ENCODE measurements at regions not wholly inside any gene's neighbourhood (a gene's known extent, or its start where the extent isn't known, plus 50 kb on each side); places are given as distances from the start of the nearest gene placed in this dataset.

DNA sequence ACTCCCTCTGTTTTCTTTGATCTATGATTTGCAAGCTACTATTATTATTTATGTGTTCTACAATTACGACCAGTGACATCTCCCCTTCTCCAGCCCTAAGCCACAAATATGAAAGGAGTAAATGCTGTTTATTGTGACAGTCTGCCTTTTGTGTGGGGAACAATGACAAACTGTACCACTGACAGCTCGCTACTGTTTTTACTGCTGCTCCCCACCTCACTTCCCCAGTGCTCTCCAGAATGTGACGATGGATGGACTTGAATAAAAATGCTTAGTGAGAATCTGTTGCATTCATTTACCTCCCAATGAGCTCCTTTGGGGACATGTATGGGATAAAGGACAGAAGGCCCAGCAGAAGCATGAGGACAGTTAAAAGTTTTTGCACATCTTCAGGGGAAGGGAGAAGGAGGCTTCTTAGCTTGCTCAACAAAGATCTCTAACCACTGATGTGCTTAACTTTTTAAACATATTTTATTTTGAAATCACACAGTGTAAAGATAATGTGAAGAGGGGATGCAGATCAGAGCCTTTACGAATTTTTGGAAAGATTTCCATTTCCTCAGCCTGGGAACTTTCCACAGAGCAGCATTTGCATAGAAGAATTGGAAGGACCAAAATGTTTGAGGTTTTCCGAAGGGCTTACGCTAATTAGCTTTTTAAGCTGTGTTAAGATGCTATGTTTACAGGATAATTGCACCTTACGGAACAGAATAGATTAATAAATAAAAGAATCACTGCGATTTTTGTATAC is 485.1 kb upstream of the TENM3 start:
- FAIRE-seq (no peak), DNase-seq (ENCODE audit: insufficient read length) (no peak)
- TF ChIP-seq TAF1 (IDR thresholded peaks at IDR 0.05; ENCODE audit: borderline replicate concordance, low read depth, low read length) (no peak), POLR2A (IDR thresholded peaks at IDR 0.05; ENCODE audit: low read depth, low read length) (no peak), POLR2AphosphoS5 (IDR thresholded peaks at IDR 0.05; ENCODE audit: low read depth, low read length) (no peak)

DNA sequence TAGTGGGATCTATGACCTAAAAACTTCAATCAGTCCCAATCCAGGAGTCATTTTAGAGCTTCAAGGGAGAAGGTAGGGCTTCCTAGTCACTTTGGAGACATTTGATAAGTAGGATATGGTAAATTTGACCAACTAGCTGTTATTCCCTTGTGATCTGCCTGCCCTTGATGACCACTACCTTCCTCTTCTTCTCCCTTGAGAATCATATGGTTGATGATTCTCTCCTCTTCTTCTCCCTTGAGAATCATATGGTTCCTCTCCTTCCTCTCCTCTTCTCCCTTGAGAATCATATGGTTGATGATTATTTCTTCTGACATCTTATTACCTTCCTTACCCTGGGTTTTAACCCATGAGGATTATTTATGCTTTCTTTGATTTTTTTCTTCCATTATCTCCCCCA is 482.6 kb upstream of the TENM3 start:
- no peak for TF ChIP-seq TAF1 (IDR thresholded peaks at IDR 0.05; ENCODE audit: borderline replicate concordance, low read depth, low read length)
- TF ChIP-seq POLR2AphosphoS5 (IDR thresholded peaks at IDR 0.05; ENCODE audit: low read depth, low read length): no peak
- no peak for TF ChIP-seq POLR2A (IDR thresholded peaks at IDR 0.05; ENCODE audit: low read depth, low read length)
- FAIRE-seq (no peak), DNase-seq (ENCODE audit: insufficient read length) (no peak)

DNA sequence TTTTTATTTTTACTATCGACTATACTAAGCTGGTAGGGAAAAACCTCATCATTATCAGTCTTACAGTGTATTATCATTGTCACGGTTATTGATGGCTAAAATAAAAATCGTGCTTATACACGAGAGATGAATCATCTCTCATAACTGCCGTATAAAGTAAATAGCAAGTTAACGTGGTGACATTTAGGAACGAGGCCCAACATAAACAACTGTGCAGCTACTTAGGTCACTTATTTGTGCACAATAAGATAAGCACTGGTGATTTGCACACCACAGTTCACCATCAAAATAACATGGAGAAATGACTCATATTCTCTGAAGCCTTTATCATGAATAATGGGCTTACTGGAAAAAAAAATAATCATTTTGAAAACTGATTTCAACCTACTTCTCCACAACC is 482.0 kb upstream of the TENM3 start:
- TF ChIP-seq TAF1 (IDR thresholded peaks at IDR 0.05; ENCODE audit: borderline replicate concordance, low read depth, low read length): no peak
- TF ChIP-seq POLR2A (IDR thresholded peaks at IDR 0.05; ENCODE audit: low read depth, low read length): no peak
- no peak for TF ChIP-seq POLR2AphosphoS5 (IDR thresholded peaks at IDR 0.05; ENCODE audit: low read depth, low read length)
- FAIRE-seq (no peak), DNase-seq (ENCODE audit: insufficient read length) (no peak)

DNA sequence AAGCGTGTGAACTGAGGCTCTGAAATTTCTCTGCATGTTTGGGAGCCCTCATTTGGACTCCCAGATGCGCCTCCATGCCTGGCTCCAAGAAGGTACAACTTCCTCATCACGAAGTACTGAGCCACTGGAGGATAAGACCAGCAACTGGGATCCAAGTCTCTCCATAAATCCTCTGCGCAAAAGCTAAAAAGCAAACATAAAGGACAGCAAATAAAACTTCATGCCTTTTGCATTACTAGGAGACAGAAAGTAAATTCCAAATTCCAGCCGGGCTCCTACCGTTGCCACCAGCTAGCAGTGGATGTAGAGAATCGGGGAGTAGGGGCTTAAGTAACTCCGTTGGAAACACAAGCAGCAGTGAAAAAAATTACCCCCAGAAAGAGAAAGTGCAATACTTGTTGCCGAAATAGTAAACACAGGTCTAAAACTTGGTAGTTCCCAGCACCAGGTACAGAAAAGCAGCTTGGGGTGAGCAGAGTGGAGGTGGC is 477.1 kb upstream of the TENM3 start:
- TF ChIP-seq POLR2AphosphoS5 (IDR thresholded peaks at IDR 0.05; ENCODE audit: low read depth, low read length) (no peak), POLR2A (IDR thresholded peaks at IDR 0.05; ENCODE audit: low read depth, low read length) (no peak), TAF1 (IDR thresholded peaks at IDR 0.05; ENCODE audit: borderline replicate concordance, low read depth, low read length) (no peak)
- DNase-seq (ENCODE audit: insufficient read length): no peak

DNA sequence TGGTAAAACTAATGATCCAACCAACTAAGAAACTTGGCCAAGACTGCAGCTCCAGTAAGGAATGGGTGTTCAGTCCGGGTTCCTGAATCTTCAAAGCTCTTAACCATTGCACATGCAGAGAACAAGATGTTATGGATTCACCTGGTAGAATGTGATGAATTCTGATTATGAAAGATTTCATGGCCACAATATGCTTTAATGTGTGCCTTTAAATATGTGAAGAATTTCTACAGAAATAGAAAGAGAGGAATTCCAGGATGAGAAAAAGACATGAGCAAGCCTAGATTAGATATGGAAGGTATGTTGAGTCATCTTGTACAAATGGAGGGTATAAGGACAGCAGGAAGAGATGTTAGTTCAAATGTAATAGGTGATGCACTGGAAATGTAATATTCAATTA is 472.2 kb upstream of the TENM3 start:
- no peak for DNase-seq (ENCODE audit: insufficient read length)

More for the DNA sequence above, 477.1 kb upstream of the TENM3 start:
- FAIRE-seq: no peak

DNA sequence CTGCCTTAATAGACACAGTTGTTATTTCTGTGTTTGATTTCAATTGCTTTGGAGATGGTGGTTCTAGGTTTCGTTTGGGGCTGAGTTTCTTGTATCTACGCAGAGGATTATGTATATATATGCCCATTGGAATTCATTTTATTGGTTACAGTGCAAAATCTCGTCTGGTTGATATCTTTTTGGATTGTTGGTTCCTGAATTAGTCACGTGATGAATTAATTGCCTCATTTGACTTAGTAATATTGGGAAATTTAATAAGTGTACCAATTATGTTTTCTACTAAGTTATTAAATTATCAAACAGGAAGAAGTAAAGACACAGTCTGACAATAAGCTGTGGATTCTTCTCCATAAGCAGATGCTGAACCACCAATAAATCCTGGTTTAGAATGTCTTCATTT is 467.9 kb upstream of the TENM3 start:
- DNase-seq (ENCODE audit: insufficient read length): no peak
- no peak for TF ChIP-seq POLR2AphosphoS5 (IDR thresholded peaks at IDR 0.05; ENCODE audit: low read depth, low read length)
- TF ChIP-seq TAF1 (IDR thresholded peaks at IDR 0.05; ENCODE audit: borderline replicate concordance, low read depth, low read length): no peak
- no peak for TF ChIP-seq POLR2A (IDR thresholded peaks at IDR 0.05; ENCODE audit: low read depth, low read length)

More for the DNA sequence above, 472.2 kb upstream of the TENM3 start:
- no peak for TF ChIP-seq TAF1 (IDR thresholded peaks at IDR 0.05; ENCODE audit: borderline replicate concordance, low read depth, low read length)
- no peak for TF ChIP-seq POLR2A (IDR thresholded peaks at IDR 0.05; ENCODE audit: low read depth, low read length)
- no peak for TF ChIP-seq POLR2AphosphoS5 (IDR thresholded peaks at IDR 0.05; ENCODE audit: low read depth, low read length)
- FAIRE-seq: no peak

DNA sequence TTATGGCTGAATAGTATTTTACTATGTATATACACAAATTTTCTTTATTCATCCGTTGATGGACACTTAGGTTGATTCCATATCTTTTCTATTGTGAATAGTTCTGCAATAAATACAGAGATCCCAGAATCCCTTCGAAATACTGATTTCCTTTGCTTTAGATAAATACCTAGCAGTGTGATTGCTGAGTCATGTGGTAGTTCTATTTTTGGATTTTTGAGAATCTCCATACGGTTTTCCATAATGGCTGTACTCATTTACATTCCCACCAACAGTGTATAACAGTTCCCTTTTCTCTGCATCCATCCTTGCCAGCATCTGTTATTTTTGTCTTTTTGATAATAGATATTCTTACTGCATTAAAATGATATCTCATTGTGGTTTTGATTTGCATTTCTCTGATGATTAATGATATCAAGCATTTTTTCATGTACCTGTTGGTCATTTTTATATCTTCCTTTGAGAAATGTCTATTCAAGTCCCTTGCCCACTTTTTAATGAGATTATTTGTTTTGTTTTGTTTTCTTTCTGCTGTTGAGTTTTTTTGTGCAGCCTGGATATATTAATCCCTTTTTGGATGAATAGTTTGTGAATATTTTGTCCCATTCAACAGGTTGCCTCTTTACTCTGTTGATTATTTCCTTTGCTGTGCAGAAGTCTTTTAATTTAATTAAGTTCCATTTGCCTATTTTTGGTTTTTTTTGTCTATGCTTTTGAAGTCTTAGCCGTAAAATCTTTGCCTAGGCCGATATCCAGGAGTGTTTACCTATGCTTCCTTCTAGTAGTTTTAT is 466.7 kb upstream of the TENM3 start:
- no peak for TF ChIP-seq POLR2A (IDR thresholded peaks at IDR 0.05; ENCODE audit: low read depth, low read length)
- TF ChIP-seq TAF1 (IDR thresholded peaks at IDR 0.05; ENCODE audit: borderline replicate concordance, low read depth, low read length): no peak
- no peak for TF ChIP-seq POLR2AphosphoS5 (IDR thresholded peaks at IDR 0.05; ENCODE audit: low read depth, low read length)
- FAIRE-seq (no peak), DNase-seq (ENCODE audit: insufficient read length) (no peak)

More for the DNA sequence above, 467.9 kb upstream of the TENM3 start:
- no peak for FAIRE-seq

DNA sequence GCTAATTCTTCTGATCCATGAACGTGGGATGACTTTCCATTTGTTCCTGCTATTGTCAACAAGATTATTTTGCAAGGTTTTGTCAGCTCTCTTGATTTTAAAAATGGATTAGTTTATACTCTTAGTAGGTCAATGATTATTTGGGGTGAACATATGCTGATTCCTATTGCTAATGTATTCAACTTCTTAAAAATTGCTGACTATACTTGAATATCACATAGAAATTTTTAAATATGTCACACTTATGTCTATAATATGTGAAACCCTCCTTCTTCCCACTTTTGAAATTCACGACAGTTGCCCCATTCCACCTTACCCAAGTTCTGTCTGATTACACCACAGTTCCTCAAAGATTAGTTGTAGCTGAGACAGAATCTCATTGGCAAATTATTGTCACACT is 465.7 kb upstream of the TENM3 start:
- DNase-seq (ENCODE audit: insufficient read length) (no peak), FAIRE-seq (no peak)
- TF ChIP-seq TAF1 (IDR thresholded peaks at IDR 0.05; ENCODE audit: borderline replicate concordance, low read depth, low read length) (no peak), POLR2A (IDR thresholded peaks at IDR 0.05; ENCODE audit: low read depth, low read length) (no peak), POLR2AphosphoS5 (IDR thresholded peaks at IDR 0.05; ENCODE audit: low read depth, low read length) (no peak)

DNA sequence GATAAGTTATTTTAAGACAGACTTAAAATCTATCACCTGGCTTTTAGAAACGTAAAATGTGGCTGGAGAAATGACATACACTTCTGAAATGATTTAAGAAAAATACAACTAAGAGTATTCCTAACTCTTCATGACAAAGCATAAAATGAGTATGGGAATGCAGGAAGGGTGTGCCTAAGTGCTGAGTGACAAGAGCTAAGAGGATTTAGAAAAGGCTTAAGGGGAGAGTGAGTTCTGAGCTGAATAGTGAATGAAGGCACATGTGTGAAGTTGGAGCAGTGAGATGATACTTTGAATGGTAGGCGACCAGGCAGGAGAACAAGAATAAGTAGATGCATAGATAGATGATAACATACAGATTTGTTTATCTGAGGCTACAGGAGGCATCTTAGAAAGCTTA is 458.3 kb upstream of the TENM3 start:
- DNase-seq (ENCODE audit: insufficient read length) (no peak), FAIRE-seq (no peak)
- TF ChIP-seq POLR2AphosphoS5 (IDR thresholded peaks at IDR 0.05; ENCODE audit: low read depth, low read length) (no peak), POLR2A (IDR thresholded peaks at IDR 0.05; ENCODE audit: low read depth, low read length) (no peak), TAF1 (IDR thresholded peaks at IDR 0.05; ENCODE audit: borderline replicate concordance, low read depth, low read length) (no peak)

DNA sequence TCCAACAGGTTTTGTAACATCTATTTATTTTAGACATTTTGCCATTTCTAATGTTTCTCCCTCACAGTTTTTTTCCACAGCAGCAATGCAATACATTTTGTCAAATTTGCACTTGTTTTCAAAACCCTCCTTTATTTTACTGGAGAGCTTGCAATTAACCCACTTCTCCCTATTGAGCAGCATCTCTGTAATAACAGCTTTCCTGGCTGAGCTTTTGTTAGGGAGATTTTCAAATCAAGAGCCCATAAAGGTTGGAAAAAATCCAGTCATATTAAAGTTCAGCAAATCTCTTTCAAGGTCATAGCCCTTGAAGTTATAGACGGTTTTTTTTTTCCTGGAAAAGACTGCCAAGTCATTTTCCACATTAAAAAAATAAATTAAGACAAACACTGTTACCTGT is 450.6 kb upstream of the TENM3 start:
- FAIRE-seq (no peak), DNase-seq (ENCODE audit: insufficient read length) (no peak)
- no peak for TF ChIP-seq POLR2A (IDR thresholded peaks at IDR 0.05; ENCODE audit: low read depth, low read length)
- TF ChIP-seq POLR2AphosphoS5 (IDR thresholded peaks at IDR 0.05; ENCODE audit: low read depth, low read length): no peak
- no peak for TF ChIP-seq TAF1 (IDR thresholded peaks at IDR 0.05; ENCODE audit: borderline replicate concordance, low read depth, low read length)

DNA sequence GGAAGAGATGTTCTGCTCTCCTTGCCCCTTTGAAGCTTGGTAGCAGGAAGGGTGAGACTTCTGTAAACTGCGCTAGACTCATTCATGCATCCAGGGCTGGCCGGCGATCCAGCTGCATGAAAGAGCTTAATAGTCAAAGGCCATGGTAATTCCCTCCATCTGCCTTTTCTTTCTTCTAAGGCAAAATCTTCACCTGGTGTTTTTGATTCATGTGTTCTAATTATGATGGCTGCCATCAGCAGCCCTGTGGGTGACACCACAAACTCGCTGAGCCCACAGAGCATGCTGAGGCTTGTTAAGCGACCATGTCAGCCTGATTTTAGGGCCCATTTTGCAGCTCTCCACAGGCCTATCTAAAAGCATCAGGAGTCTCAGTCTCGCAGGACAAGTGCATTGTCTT is 450.1 kb upstream of the TENM3 start:
- no peak for DNase-seq (ENCODE audit: insufficient read length)
- TF ChIP-seq TAF1 (IDR thresholded peaks at IDR 0.05; ENCODE audit: borderline replicate concordance, low read depth, low read length): no peak
- no peak for TF ChIP-seq POLR2AphosphoS5 (IDR thresholded peaks at IDR 0.05; ENCODE audit: low read depth, low read length)
- no peak for TF ChIP-seq POLR2A (IDR thresholded peaks at IDR 0.05; ENCODE audit: low read depth, low read length)
- no peak for FAIRE-seq
